Stimulated activated CD8-positive, alpha-beta memory T cell treated with anti-CD3 and anti-CD28 coated beads, Interleukin-12 subunit alpha, Interleukin-12 subunit beta, amount 100 ng/mL, for 24 hours (primary cell): ENCODE measurements at regions not wholly inside any gene's neighbourhood (a gene's known extent, or its start where the extent isn't known, plus 50 kb on each side); places are given as distances from the start of the nearest gene placed in this dataset.
A peak's percentile ranks its signal among the peaks of the same experiment; 100 is the strongest.
"Not testable (repeated sequence)": the region's sequence is repeated elsewhere in the genome, so short reads cannot be mapped to it uniquely, and the experiment has no call there.

Experiments used
- DNase-seq: peaks from one replicate; pipeline ENCODE4 v3.0.0-alpha.2; 2020; ENCODE audit errors: extremely low read depth

- DNase-seq: no peak
Measured at GRCh38 chr6:154629127-154629526, 104.1 kb upstream of the SCAF8 start.

- no peak for DNase-seq
Measured at GRCh38 chr6:154632119-154632518, 101.1 kb upstream of the SCAF8 start.

GRCh38 chr6:154637392-154637791 is 95.8 kb upstream of the SCAF8 start:
- DNase-seq: no peak

GRCh38 chr6:154638369-154638768 is 94.8 kb upstream of the SCAF8 start:
- no peak for DNase-seq

GRCh38 chr6:154639196-154639595 is 94.0 kb upstream of the SCAF8 start:
- not testable (repeated sequence) for DNase-seq

DNA sequence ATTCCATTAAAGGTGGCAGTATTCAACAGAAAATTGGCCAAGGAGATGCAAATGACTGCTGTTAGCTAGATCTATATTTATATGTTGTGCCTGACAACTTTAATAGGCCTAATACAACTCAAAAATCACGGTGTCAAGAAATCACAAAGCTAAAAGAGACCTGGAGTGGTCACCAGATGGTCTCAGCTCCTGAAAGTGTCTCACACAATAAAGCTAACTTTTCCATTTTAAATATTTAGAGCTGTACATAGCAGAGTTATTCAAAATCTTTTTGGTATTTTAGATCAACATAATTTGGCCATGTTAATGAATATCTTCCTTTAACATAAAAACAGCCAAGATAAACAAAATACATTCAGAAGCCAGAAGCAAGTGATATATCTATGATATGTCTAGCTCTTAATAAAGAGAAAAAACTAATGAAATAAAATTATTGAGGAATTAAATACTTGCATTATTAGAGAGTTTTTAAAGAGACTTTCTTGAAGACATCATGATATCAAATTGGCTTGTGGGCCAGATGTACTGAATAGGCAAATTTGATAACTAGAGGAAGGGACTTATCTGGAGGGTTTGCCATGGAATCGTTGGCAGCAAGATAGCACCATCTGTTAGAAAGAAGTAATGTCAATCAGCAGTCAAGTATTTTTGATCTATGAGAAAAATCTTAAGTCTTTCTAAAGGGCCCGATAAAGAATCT is 84.9 kb upstream of the SCAF8 start:
- DNase-seq: no peak

DNA sequence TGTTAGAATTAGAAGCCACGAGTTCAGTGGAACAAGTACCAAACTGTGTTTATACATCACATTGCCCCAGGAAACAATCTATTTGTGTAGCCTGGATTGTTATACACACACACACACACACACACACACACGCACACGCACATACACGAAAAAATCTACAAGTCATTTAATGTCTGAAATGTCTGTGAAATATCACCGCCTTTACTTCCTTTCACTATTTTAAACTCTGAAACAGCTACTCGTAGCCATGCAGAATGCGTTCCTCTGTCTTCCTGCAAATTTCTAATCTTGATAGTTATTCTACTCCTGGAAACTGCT is 84.4 kb upstream of the SCAF8 start:
- DNase-seq: no peak

DNA sequence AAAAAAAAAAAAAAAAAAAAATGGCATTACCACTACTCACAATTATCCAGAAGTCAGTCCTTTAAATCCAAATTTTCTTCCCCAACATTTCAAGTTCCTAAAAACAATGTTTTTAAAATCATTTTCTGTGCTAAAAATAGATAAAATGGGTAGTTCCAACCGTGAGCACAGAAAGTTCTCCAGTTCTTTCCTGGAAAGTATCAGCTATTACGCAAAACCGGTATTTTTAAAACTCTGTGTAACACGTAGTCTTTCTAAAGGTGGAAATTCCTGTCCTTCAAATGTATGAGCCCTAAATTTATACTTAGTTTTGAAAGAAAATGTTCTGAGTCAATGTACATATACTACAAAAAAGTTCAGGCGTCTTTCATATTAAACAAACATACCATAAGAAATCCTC is 83.5 kb upstream of the SCAF8 start:
- DNase-seq: no peak

DNA sequence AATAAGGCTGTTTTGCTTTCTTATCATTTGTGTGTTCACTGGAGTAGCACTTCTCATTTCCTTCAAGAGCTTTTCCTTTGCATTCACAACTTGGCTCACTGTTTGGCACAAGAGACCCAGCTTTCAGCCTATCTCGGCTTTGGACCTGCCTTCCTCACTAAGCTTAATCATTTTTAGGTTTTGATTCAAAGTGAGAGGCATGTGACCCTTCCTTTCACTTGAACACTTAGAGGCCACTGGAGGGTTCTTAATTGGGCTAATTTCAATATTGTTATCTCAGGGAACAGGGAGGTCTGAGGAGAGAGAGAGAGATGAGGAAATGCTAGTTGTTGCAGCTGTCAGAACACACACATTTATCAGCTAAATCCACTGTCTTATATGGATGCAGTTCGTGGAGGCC is 82.9 kb upstream of the SCAF8 start:
- no peak for DNase-seq

- no peak for DNase-seq
Measured at GRCh38 chr6:154651656-154652055, 81.6 kb upstream of the SCAF8 start.

- no peak for DNase-seq
Measured at GRCh38 chr6:154653385-154653784, 79.8 kb upstream of the SCAF8 start.

- no peak for DNase-seq
Measured at GRCh38 chr6:154653853-154654252, 79.4 kb upstream of the SCAF8 start.

DNA sequence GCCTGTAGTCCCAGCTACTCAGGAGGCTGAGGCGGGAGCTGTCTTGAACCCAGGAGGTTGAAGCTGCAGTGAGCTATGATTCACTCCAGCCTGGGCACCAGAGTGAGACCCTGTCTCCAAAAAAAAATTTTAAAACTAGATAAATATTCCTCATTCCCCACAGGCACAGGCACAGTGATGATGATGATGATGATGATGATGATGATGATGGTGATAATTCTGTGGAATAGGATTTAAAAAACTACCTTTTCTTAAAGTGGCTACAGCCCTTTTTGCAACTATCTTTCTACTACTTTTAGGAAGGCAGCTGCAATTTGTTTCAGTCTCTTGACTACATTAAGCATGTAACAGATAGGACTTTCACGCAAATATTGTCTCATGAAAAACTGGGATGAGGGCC is 76.6 kb upstream of the SCAF8 start:
- no peak for DNase-seq

DNA sequence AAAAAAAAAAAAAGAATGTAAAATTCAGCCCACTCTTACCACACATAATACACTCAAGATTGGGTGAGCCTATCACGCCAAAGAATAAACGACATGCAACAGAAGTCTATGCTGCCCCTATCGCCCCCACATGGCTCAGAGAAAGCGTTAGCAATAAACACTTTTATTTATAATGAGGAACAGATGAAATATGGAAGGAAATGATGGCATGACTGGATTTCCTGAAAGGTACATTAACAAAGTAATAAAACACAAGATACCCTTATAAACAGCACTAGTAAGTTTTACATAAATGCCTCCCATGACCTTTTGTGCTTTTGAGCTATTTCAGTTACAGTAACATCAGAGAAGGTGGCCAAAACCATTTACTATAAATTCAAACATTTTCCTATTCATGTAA is 71.4 kb upstream of the SCAF8 start:
- DNase-seq: no peak

DNA sequence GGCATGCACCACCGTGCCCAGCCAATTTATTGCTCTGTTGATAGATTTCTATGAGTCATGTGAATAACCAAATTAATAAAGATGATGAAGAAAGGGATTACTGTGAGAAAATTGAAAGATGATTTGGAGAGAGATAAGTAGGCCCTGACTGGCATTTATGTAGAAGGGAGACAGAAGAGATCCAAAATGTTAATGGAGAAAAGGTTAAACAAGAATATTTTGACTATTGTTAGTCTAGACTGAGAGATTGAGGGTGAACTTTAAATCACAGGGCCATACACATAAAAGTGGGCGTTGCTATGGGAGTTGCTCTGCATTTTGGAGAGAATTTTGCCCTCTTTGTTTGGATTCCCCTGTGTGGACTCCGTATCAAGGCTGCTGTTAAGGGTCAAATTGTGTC is 68.9 kb upstream of the SCAF8 start:
- DNase-seq: no peak

DNA sequence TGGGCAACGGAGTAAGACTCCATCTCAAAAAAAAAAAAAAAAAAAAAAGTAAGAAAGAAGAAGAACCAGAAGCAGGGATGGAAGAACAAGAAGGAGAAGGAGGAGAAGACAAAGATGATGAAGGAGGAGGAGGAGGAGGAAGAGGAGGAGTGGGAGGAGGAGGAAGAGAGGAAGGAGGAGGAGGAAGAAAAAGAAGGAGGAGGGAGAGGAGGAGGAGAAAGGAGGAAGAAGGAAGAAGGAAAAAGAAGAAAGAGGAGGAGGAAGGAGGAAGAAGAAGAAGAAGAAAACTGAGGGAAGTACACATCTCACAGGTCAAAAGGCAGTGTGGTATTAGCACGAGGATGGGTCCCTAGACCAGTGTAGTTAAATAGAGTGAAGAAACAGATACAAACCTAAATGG is 65.1 kb upstream of the SCAF8 start:
- DNase-seq: no peak

DNA sequence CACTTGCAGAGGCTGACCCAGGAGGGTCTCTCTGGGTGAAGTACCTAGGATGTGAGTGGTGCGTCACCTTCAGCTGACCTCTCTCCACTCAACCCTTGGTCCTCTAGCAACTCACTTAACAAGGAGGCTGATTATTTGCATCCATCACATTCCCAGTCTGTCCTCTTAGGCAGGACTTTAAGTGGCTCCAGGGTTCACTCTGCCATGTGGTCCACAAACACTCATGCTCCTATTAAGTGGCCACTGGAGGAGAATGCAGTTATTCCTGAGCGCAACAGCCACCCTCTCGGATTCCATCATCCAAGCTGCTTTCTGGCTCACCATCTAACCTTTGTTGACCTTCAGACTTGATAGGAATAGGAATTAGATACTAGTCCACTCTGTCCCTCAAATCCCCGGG is 61.1 kb upstream of the SCAF8 start:
- no peak for DNase-seq

DNA sequence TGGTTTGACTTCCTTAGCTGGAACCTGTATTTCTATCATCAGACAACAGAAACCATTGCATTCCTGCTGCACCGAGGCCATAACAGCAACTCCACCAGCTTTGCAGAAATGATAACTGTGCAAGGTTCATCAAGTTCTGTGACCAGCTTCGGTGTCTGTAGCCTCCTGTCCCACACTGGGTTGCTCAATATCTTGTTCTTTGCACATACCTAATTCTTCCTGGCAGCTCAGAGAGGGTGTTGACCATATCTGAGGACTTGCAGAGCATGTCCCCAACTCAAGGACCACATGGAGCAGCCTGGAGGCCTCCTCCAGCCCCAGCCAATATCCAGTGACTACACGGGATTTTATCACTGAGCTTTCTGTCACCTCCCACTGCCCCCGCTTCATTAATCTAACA is 59.3 kb upstream of the SCAF8 start:
- DNase-seq: no peak

GRCh38 chr6:154675602-154676088 is 57.6 kb upstream of the SCAF8 start:
- DNase-seq: peak; percentile 65

GRCh38 chr6:154682633-154683125 is 50.5 kb upstream of the SCAF8 start:
- no peak for DNase-seq
